A549 (cell line): ENCODE measurements at regions not wholly inside any gene's neighbourhood (a gene's known extent, or its start where the extent isn't known, plus 50 kb on each side); places are given as distances from the start of the nearest gene placed in this dataset.

Experiments
- CEBPB ChIP-seq, 2 experiments: fragments of >200 bp in 1 of 2; sonication (Bioruptor Twin) in 1 of 2; formaldehyde crosslinking in 1 of 2; IDR thresholded peaks; 2 replicates each; pipeline ENCODE4 v1.6.1; 2012 to 2016
- CHD2 ChIP-seq: fragments of 150-350 bp; IDR thresholded peaks from 2 replicates; pipeline ENCODE4 v1.6.1; 2014; ENCODE audit warnings: low read length; ENCODE audit not compliant: partially characterized antibody
- HOXA7 ChIP-seq: fragments of 250-450 bp; sonication (Bioruptor Pico); IDR thresholded peaks from 2 replicates; pipeline ENCODE4 v1.5.0; 2020; ENCODE audit warnings: mild to moderate bottlenecking, moderate library complexity
- MYC ChIP-seq: IDR thresholded peaks from 2 replicates; pipeline ENCODE4 v1.6.1; 2012; ENCODE audit warnings: mild to moderate bottlenecking, inconsistent platforms, low read length, improper control_type of control experiment, borderline replicate concordance
- RAD21 ChIP-seq, 2 experiments: fragments of >200 bp in 1 of 2; sonication (Bioruptor Twin) in 1 of 2; formaldehyde crosslinking in 1 of 2; IDR thresholded peaks in 1 of 2; conservative IDR thresholded peaks in 1 of 2; 2 replicates in 1 of 2; 3 replicates in 1 of 2; pipeline ENCODE4 v1.6.1; 2012 to 2018; ENCODE audit warnings: inconsistent platforms in 1 of 2
- TP53 ChIP-seq: fragments of 250-450 bp; sonication (Bioruptor Pico); IDR thresholded peaks from 2 replicates; pipeline ENCODE4 v1.5.0; 2021; ENCODE audit warnings: mild to moderate bottlenecking, moderate library complexity
- TF ChIP-seq, protein P1 (sequence below): fragments of >200 bp; sonication (Bioruptor Twin); formaldehyde crosslinking; IDR thresholded peaks from 3 replicates; pipeline ENCODE4 v1.5.1; 2016
- TF ChIP-seq, protein P2 (sequence below): fragments of 450-650 bp; IDR thresholded peaks from 2 replicates; pipeline ENCODE4 v1.6.1; 2014; ENCODE audit warnings: antibody characterized with exemption
- TF ChIP-seq, protein P3 (sequence below): fragments of 200-600 bp; sonication (generic); IDR thresholded peaks from 2 replicates; pipeline ENCODE4 v1.6.1; 2016; ENCODE audit warnings: antibody characterized with exemption, mild to moderate bottlenecking, moderate library complexity
- TF ChIP-seq, protein P4 (sequence below): IDR thresholded peaks from 2 replicates; pipeline ENCODE4 v1.6.1; 2012

DNA sequence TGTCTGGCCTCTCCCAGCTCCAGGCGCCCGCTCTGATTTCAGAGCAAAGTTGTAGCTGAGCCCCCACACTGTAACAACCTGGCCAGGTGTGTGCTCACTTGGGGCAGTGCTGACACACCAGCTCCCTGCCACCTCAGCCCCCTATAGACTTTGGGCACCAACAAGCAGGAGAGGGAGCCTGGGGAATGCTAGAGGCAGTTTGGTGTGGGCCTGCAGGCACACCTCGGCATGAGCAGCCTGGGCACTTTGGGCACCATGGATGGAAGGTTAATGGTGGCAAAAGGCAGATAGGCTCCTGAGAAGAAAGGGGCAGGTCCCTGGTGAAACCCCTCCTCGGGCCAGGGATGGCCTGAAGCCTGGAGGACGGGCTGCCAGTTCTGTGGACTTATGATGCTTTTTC, 212.7 kb upstream of the GNAI1 start:
- TF ChIP-seq CEBPB (IDR thresholded peaks at IDR 0.05) = no peak
- TF ChIP-seq, protein P1, sequence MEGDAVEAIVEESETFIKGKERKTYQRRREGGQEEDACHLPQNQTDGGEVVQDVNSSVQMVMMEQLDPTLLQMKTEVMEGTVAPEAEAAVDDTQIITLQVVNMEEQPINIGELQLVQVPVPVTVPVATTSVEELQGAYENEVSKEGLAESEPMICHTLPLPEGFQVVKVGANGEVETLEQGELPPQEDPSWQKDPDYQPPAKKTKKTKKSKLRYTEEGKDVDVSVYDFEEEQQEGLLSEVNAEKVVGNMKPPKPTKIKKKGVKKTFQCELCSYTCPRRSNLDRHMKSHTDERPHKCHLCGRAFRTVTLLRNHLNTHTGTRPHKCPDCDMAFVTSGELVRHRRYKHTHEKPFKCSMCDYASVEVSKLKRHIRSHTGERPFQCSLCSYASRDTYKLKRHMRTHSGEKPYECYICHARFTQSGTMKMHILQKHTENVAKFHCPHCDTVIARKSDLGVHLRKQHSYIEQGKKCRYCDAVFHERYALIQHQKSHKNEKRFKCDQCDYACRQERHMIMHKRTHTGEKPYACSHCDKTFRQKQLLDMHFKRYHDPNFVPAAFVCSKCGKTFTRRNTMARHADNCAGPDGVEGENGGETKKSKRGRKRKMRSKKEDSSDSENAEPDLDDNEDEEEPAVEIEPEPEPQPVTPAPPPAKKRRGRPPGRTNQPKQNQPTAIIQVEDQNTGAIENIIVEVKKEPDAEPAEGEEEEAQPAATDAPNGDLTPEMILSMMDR = no peak
- no peak for TF ChIP-seq MYC
- TF ChIP-seq, protein P2, sequence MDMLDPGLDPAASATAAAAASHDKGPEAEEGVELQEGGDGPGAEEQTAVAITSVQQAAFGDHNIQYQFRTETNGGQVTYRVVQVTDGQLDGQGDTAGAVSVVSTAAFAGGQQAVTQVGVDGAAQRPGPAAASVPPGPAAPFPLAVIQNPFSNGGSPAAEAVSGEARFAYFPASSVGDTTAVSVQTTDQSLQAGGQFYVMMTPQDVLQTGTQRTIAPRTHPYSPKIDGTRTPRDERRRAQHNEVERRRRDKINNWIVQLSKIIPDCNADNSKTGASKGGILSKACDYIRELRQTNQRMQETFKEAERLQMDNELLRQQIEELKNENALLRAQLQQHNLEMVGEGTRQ = no peak
- TF ChIP-seq RAD21 (conservative IDR thresholded peaks at IDR 0.05 in 1 of 2, IDR thresholded peaks at IDR 0.05 in 1 of 2) = no peak
- no peak for TF ChIP-seq TP53
- TF ChIP-seq HOXA7 (CRISPR knock-in tag) = no peak
- TF ChIP-seq, protein P3, sequence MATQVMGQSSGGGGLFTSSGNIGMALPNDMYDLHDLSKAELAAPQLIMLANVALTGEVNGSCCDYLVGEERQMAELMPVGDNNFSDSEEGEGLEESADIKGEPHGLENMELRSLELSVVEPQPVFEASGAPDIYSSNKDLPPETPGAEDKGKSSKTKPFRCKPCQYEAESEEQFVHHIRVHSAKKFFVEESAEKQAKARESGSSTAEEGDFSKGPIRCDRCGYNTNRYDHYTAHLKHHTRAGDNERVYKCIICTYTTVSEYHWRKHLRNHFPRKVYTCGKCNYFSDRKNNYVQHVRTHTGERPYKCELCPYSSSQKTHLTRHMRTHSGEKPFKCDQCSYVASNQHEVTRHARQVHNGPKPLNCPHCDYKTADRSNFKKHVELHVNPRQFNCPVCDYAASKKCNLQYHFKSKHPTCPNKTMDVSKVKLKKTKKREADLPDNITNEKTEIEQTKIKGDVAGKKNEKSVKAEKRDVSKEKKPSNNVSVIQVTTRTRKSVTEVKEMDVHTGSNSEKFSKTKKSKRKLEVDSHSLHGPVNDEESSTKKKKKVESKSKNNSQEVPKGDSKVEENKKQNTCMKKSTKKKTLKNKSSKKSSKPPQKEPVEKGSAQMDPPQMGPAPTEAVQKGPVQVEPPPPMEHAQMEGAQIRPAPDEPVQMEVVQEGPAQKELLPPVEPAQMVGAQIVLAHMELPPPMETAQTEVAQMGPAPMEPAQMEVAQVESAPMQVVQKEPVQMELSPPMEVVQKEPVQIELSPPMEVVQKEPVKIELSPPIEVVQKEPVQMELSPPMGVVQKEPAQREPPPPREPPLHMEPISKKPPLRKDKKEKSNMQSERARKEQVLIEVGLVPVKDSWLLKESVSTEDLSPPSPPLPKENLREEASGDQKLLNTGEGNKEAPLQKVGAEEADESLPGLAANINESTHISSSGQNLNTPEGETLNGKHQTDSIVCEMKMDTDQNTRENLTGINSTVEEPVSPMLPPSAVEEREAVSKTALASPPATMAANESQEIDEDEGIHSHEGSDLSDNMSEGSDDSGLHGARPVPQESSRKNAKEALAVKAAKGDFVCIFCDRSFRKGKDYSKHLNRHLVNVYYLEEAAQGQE = no peak
- no peak for TF ChIP-seq CHD2
- TF ChIP-seq, protein P4, sequence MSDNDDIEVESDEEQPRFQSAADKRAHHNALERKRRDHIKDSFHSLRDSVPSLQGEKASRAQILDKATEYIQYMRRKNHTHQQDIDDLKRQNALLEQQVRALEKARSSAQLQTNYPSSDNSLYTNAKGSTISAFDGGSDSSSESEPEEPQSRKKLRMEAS = no peak
